Medulla oblongata (tissue), 1 donor: ENCODE measurements at regions not wholly inside any gene's neighbourhood (a gene's known extent, or its start where the extent isn't known, plus 50 kb on each side); places are given as distances from the start of the nearest gene placed in this dataset.

Experiments used
- DNase-seq: peaks from one replicate; pipeline ENCODE4 v3.0.0-alpha.2; 2015; ENCODE audit errors: extremely low spot score

DNA sequence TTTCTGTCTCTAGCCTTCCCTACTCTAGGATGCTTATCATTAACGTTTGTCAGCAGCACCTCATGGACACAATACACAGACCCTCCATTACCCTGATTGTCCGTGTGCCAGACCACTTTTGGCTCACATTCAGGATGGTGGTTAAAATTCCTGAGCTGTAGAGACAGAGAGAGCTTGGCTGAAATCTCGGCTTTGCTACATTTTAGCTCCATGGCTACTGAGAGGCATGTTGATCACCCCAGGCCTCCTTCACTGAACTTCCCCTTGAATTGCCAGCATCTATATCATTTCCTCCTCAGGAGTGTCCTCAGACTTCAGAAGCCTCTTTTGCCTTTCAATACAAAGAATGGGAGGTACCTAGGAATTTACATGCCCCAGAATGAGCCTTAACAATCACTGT is 104.7 kb upstream of the ISL1 start:
- no peak for DNase-seq

DNA sequence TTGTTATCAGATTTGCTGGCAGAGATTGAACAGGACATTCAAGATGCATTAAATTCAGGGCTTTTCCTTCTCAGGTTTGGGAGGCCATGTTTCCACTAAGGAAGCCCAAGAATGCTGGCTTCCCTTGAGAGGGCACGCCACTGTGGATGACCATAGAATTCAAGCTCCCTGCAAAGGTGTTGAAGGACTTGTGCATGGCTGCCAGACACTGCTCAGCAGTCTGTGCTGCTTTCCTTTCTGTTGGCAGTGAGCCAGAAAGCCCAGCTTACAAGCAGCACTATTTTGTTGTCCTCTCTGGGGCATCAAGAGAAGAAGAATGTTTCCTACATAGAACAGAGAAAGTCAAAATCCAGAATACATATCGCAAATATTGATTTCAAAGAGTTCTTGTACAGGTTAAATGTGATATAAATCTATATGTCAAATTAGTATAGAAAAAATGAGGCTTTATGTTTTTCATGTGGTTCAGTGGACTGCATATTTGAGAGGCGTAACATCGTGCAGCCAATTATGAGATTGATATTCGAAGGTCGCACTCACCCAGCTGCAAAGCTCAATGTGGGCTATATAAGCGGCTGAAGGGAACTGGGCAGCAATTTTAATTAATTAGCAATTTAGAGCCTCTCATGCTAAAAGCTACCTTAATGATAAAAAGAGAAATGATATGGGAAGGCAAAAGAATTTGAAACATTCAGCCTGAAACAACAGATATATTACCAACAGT is 103.1 kb upstream of the ISL1 start:
- peak; percentile 42 for DNase-seq

DNA sequence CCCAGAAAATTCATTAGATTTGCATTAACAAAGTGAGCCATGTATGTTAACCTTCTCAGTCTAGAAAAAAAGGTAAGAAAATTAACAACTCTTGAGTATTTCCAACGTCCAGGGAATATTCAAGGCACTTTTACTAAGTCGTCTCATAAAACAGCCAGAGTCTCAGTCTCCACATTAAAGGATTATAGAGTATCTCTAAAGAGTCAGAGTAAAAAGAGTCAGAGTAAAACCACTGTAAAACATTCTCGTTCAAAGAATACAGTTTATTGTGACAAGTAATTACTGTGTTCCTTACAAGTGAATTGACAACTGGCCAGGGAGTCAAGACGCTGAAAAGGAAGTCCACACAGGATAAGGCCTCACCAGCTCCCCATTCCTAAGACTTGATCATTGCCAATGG is 97.2 kb upstream of the ISL1 start:
- no peak for DNase-seq

DNA sequence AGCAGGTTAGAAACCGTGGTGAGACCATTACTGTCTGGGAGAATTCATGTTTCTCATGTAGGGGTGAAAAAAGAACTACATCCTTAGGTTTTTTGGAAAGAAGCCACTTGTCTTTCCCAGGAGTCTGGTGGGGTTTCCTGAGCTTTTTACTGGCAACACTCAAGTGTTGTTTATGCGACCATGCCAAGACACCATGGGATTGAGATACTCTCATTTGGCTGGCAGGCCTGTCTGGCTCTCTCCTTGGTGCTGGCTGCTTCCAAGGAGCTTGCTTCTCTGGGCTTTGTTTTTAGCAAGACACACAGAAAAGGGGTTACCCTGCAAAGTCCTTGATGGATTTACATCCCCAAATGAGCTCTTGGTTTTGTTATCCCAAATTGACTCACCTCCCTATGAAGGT is 80.9 kb upstream of the ISL1 start:
- peak; percentile 51 for DNase-seq

DNA sequence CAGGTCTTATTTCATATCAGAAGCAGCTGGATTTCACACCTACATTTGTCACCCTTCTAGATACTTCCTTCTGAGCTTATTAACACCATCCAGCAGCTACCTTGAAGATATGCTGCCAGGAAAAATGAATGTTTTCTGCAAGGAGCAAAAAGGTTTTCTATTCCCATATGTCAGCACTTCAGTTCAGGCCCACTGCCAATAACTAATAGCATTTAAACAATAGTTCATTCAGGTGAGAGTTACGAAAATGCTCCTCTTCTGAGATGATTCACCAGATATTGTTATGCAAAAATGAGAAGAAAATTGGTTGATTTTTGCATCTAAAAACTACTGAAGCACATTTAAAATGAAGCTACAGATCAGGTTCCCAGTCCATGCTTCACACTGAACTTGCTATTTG is 56.4 kb upstream of the ISL1 start:
- no peak for DNase-seq
